ENCODE measurements at regions not wholly inside any gene's neighbourhood (a gene's known extent, or its start where the extent isn't known, plus 50 kb on each side); places are given as distances from the start of the nearest gene placed in this dataset.

GRCh38 chr5:154588091-154588774 lies 110.2 kb upstream of the HAND1 start:
- no peak for DNase-seq

DNA sequence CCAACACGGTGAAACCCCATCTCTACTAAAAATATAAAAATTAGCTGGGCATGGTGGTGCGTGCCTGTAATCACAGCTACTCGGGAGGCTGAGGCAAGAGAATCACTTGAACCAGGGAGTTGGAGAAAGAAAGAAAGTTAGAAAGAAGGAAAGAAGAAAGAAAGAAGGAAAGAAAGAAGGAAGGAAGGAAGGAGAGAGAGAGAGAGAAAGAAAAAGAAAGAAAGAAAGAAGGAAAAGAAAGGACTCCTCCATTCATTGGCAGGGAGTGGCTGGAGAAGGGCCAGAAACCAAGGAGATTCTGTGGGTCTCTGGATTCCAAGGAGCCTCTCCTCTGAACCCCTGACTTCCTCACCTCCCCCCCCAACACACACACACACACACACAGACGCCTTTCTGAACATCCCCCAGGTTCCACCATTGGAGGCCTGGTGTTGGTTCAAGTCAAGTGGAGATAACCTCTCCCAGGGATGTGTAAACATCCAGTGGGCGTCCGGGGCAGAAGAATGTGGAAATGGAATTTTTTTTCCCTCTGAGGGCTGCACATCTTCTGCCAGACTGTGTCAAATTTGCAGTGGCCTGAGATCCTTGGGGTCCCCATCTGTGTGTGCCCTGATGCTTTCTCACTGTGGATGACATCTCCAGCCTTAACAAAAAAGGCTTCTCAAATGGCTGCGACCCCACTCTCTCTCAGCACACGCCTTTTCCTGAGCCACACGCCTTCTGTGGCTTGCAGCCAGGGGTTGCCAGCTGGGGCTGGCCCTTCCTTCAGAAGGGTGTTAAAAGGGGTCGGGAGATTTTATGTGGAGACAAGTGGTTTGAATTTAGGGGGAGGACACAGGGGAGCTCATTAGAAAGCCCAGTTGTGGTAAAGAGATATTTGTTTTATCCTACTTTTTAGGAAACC lies 109.3 kb upstream of the HAND1 start:
- DNase-seq, result no peak

DNA sequence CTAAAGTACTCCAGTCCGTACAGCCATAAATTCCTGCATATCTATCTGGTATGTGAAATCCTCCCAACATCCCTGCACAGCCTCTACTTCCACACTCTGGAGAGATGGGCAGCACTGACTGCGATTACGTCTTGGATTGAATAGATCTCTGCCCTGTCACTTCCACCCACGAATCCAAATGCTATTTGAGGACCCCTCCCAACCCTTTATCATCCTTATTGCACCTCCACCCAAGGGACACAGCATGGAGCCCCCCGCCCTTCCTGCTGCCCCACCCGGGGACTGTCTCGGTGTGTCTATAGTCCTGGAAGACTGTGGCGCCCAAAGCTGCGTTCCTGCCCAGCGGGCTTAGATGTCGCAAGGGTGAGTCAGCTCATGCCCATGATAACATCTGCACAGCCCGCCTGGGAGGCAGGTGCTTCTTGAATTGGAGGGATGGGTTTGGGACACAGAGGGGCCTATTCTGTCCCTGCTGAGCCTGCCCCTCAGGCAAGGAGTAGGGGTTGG lies 105.7 kb upstream of the HAND1 start:
- no peak for DNase-seq

DNA sequence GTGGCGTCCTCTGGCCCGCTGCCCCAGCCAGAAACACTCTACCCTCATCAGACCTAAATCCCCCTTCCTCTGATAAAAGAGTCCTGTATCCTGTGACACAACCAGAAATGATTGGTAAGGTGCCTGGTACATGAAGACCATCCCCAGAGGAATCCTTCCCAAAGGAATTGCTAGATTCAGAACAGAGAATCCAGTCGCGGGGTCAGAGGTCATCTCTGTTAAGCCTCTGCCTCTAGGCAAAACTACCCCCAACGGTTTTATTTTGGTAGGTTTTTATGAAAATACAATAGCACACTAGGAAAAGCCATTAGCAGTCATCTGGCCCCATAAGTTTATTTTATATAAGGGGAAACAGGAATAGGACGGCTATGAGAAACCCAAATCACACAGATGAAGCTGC lies 102.4 kb upstream of the HAND1 start:
- no peak for DNase-seq

DNA sequence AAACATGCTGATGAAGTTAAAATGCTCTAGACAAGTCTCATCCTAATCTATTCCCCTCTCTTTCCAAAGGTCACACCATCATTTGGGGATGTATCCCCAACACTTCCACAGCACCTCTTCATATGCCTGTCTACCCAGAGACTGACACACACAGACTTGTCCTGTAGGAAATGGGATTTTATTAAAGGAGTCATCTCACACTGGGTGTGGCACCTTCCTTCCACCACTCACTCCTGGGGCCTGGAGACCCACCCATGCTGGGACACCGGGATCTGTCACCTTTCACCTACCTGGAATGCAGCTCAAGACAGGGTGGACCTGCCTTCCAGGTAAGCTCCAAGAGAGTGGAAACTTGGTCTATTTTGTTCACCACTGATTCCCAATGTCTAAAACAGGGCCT lies 99.4 kb upstream of the HAND1 start:
- no peak for DNase-seq

DNA sequence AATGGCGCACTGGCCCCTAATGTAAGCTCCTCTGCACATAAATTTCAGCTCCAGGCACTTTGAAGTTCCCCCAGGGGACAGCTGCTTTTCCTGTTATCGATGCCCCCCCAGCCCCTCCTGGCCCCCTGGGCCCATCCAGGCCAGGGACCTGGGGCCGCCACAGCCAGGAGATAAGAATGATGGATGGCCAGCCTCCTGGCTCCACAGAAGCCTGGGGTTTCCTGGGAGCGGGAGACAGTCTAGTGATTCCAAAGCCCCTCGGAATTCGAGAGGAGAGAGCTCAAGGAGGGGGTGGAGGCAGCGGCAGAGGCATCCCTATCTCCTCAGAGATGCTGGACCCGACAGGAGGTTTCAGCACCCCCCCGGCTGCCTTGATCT lies 98.4 kb upstream of the HAND1 start:
- no peak for DNase-seq

DNA sequence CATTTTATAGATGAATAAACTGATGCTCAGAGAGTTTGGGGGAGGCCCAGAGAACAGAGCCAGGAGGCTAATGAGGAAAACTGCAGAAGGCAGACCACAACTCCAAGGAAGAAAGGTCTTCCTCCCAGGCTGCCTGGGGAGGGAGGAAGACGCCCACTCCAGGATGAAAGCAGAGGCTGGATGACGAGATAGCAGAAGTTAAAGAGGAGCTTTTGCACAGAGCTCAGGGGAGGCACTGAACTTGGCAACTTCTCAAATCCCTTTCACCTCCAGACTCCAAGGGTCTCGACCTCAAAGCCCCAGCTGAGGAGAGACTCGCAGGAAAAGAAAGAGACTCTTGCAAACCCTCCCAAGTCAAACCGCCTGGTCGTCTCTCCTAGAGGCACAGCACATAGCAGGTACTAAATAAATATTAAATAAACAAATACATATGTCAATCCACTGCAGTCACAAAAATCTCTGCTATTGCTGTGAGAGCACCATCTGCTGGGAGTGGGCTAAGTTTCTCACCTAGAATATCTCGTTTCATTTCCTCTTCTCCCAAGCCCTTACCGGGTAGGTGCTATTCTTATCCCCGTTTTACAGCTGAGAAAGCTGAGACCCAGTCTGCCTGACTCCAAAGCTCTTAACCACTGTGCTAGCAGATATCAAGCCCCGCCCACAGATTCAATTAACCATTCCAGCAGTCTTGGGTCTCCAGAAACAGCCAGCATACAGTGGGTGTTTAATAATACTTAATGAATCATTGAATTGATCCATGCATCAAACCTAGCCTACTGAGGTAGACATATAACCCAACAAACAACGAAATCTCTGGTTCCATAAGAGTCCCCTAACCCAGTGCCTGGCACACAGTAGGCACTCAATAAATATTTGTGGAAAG lies 97.8 kb upstream of the HAND1 start:
- DNase-seq, result no peak

DNA sequence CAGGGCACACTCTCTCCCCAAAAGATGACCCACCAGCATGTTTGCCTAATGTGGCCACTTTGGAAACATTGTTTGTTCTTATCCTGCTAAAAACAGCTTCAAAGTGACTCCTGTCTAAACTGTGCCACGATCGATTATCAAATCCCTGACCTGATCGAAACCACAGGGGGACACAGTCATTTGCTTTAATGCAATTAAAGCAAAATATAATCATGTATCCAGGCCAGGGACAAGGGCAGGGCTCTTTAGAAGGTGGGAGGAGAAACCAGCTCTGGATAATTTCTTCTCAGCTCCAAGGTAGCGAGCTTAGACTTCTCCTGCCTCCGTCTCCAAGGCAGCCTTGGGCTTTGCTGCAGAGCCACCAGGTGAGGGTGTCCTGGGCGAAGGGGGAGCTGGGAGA lies 95.0 kb upstream of the HAND1 start:
- no peak for DNase-seq

GRCh38 chr5:154571325-154572035 lies 93.5 kb upstream of the HAND1 start:
- DNase-seq, result no peak

DNA sequence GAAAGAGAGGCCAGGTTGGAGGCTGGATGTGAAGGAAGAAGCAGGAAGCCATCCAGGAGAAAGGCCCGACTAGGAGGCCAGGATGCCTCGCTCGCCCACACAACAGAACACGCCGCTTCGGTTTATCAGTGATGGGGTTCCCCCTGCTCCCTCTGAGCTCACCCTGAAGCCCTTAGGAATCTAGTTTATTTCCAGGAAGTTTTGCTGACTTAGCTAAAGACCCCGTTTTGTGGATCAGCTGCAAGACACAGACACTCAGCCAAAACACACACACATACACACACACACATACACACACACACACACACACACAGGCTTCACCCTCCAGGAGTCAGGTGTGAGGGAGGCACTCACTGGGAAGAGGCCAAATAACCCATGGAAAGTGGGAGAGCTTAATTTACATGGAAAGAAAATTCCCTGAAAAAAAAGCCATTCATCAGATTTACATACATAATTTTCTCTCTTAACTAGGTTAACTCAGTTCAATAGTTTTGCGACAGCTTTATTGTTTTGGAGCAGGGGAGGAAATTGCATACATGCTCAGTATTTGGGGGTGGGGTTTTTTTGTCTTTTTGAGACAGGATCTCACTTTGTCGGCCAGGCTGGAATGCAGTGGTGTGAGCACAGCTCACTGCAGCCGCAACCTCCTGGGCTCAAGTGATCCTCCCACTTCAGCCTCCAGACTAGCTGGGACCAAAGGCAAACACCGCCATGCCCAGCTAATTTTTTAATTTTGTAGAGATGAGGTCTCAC lies 92.7 kb upstream of the HAND1 start:
- DNase-seq, result no peak

GRCh38 chr5:154568589-154568988 lies 90.6 kb upstream of the HAND1 start:
- no peak for DNase-seq

GRCh38 chr5:154567155-154567554 lies 89.1 kb upstream of the HAND1 start:
- DNase-seq, result no peak

- DNase-seq, result no peak
Measured at GRCh38 chr5:154566146-154566680, 88.2 kb upstream of the HAND1 start.

GRCh38 chr5:154565123-154565522 lies 87.1 kb upstream of the HAND1 start:
- no peak for DNase-seq

DNA sequence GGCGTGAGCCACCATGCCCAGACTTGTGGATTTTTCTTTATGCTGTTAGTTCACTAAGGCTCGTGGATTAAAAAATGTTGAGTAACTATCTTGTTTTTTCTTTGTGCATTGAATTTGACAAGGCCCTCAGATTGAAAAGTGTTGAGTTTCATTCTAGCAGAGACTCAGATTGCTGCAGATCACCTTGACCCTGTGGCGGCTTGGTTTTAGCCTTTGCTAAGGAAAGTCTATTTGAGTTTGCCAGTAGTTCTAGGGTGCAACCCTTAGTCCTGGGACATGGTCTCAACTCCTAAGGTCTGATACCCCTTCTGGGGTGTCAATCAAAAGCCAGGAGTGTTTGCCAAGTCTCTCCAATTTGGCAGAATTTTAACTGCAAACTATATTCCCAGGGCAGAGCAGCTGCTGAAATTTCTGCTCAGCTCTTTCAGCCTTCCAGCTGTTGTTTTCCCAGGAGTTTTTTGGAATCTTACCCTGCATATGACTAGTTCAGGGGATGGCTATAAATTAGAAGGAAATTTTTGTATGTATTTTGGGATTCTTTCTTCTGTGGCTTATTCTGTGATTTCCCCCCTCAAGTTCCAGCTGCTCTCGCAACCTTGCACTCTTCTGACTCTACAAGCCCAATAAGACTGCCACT lies 84.3 kb upstream of the HAND1 start:
- DNase-seq, result no peak

GRCh38 chr5:154559398-154560276 lies 81.6 kb upstream of the HAND1 start:
- DNase-seq, result no peak

GRCh38 chr5:154557548-154557947 lies 79.5 kb upstream of the HAND1 start:
- DNase-seq, result no peak

DNA sequence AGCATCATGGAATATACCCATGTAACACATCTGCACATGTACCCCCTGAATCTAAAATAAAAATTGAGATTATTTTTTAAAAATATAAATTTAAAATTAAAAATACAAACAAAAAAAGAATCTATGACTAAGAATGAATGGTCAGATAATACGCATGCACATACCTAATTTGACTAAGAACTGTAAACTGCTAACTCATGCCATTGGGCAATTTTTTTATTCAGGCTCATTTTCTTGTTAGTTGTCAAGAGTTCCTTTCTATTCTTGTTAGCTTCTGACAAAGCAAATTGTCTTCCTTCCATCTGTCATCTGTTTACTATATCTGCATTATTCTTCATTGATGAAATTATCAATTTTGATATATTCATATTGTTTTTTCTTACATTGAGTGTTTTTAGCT lies 69.5 kb upstream of the HAND1 start:
- DNase-seq, result no peak

DNA sequence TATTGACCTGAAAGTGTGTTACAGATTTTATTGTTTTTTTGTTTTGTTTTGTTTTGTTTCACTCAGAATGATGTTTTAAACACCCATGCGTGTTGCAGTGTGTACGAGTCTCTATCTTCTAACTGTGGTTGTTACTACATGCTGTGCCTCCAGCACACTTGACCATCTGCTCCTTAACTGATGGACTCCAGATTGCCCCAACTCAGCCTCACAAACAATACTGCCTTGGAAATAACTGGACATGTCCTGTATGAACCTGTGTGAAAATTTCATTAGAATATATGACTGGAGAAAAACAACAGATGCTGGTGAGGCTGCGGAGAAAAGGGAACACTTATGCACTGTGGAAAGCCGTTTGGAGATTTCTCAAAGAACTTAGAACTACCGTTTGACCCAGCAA lies 68.7 kb upstream of the HAND1 start:
- DNase-seq, result no peak

DNA sequence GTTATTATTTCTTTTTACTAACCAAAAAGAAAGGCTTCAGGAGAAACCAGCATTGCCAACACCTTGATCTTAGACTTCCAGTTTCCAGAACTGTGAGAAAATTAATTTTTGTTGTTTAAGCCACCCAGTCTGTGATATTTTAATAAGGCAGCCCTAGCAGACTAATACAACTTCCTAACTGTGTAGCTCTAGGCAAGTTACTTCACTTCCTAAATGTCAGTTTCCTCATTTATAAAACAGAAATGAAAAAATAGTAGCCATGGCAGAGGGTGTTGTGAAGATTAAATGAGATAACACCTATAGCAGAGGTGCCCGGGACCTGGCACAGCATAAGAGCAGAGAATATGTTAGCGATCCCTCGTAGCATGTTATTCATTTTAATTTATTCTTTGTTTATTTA lies 66.6 kb upstream of the HAND1 start:
- no peak for DNase-seq
